ENCODE measurements at regions not wholly inside any gene's neighbourhood (a gene's known extent, or its start where the extent isn't known, plus 50 kb on each side); places are given as distances from the start of the nearest gene placed in this dataset.

DNA sequence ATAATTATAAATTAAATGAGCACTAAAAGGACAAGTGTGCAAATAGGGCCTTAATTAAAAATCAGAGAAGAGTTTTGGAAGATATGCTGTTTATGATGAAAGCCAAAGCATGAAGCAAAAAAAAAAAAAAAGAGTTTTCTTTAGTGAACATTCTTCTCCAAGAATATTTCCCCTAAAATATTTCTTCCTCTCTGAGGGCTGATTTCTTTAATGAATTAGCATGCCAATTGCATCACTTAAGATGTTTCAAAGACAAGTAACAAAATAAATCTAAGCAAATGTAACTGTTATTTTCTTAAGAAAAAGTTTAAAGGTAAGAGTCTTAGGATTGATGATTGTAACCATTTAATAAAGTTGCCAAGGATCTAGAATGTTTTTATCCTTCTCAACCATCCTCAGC is 81.6 kb upstream of the MPDZ start:
- no peaks in the 10 kb centered on the region for H3K27me3 Mint-ChIP-seq (ENCODE audit: low read depth)
- no peaks in the 10 kb centered on the region for H3K4me1 ChIP-seq (ENCODE audit: insufficient read depth, low read length)
- H3K27ac Mint-ChIP-seq, result no peak overlapping the region
- H2BK15ac ChIP-seq (ENCODE audit: low read depth, low read length), result no peak overlapping the region
- H2AFZ ChIP-seq (ENCODE audit: low read length), result no peak overlapping the region
- no peak overlapping the region for H2BK5ac ChIP-seq (ENCODE audit: insufficient read length, low read length)
- H4K5ac ChIP-seq (ENCODE audit: insufficient read length, low read depth, low read length), result no peak overlapping the region
- H3K4me2 ChIP-seq (ENCODE audit: insufficient read depth, insufficient read length, low read length), result no peak overlapping the region
- no peak for DNase-seq
- no peak overlapping the region for H3K4me3 Mint-ChIP-seq
- H2BK20ac ChIP-seq (ENCODE audit: low read depth, low read length, poor library complexity, severe bottlenecking), result no peak overlapping the region
- H4K8ac ChIP-seq (replicated peaks; ENCODE audit: insufficient read length, low read depth, low read length), result no peak overlapping the region
- H3K79me1 ChIP-seq (ENCODE audit: insufficient read depth, low read depth, low read length, poor library complexity, severe bottlenecking), result no peaks in the 10 kb centered on the region
- H3K14ac ChIP-seq (ENCODE audit: insufficient read depth, low read length), result no peak overlapping the region
- no peaks in the 10 kb centered on the region for H4K20me1 ChIP-seq (ENCODE audit: control insufficient read depth, insufficient read depth, insufficient read length)
- H3K27ac ChIP-seq (ENCODE audit: insufficient read length, low read depth, low read length), result no peak overlapping the region
- no peaks in the 10 kb centered on the region for H3K27me3 ChIP-seq (ENCODE audit: insufficient read depth, low read length)
- no peak overlapping the region for H3K23ac ChIP-seq (ENCODE audit: insufficient read length, low read depth, low read length)
- no peaks in the 10 kb centered on the region for H3K79me2 ChIP-seq (ENCODE audit: insufficient read depth, low read length)
- no peaks in the 10 kb centered on the region for H3K23me2 ChIP-seq (ENCODE audit: insufficient read length, low read depth, low read length, poor library complexity, severe bottlenecking)
- no peaks in the 10 kb centered on the region for H3K9me3 Mint-ChIP-seq
- no peaks in the 10 kb centered on the region for H3K9me3 ChIP-seq (ENCODE audit: control insufficient read depth, low read depth, low read length)
- no peak overlapping the region for H3K4ac ChIP-seq (ENCODE audit: low read depth, low read length)
- H2BK12ac ChIP-seq (ENCODE audit: insufficient read length, low read depth, low read length), result no peak overlapping the region
- no peak overlapping the region for H3T11ph ChIP-seq (ENCODE audit: low read length)
- no peaks in the 10 kb centered on the region for H3K36me3 Mint-ChIP-seq (ENCODE audit: insufficient read depth in 1 of 3, low read depth in 3 of 3)
- peaks cover 2 to 14% of the 10 kb centered on the region in 2 experiments; a peak in 3 of 4 replicates for H3K4me1 Mint-ChIP-seq
- H3K56ac ChIP-seq (ENCODE audit: insufficient read length, low read depth, low read length), result no peak overlapping the region
- H2AK5ac ChIP-seq (ENCODE audit: insufficient read length, low read length), result no peak overlapping the region
- no peak overlapping the region for H2BK120ac ChIP-seq (ENCODE audit: low read depth, low read length, poor library complexity, severe bottlenecking)
- H3K18ac ChIP-seq (ENCODE audit: insufficient read length, low read depth, low read length), result no peak overlapping the region
- H3K9ac ChIP-seq (ENCODE audit: extremely low read depth, insufficient read length, low read length), result no peak overlapping the region
- TF ChIP-seq CTCF (conservative IDR thresholded peaks at IDR 0.05), result no peak
- no peak overlapping the region for H4K91ac ChIP-seq (ENCODE audit: insufficient read length, low read depth, low read length)
